Peyer's patch (tissue), 4 donors: ENCODE measurements at regions not wholly inside any gene's neighbourhood (a gene's known extent, or its start where the extent isn't known, plus 50 kb on each side); places are given as distances from the start of the nearest gene placed in this dataset.
A peak's percentile ranks its signal among the peaks of the same experiment; 100 is the strongest.

Source experiments
- DNase-seq, 3 donors: peaks; one replicate each; pipeline ENCODE4 v3.0.0-alpha.2; 2017 to 2019
- H3K27ac ChIP-seq, 4 donors: fragments of 200-600 bp; sonication (generic); one replicate each; pipeline ENCODE4 v1.5.1; 2016 to 2019
- H3K27me3 ChIP-seq, 2 donors: fragments of 200-600 bp; sonication (generic); one replicate each; pipeline ENCODE4 v1.5.1; 2019
- H3K36me3 ChIP-seq, 3 donors: fragments of 200-600 bp; sonication (generic); one replicate each; pipeline ENCODE4 v1.5.1; 2016 to 2019
- H3K4me1 ChIP-seq, 4 donors: fragments of 200-600 bp; sonication (generic); one replicate each; pipeline ENCODE4 v1.5.1; 2016 to 2019
- H3K4me3 ChIP-seq, 4 donors: fragments of 200-600 bp; sonication (generic); 1 replicate in 3 of 4; 2 replicates in 1 of 4; pipeline ENCODE4 v1.5.1; 2016 to 2019; ENCODE audit warnings: mild to moderate bottlenecking in 1 of 4
- H3K9me3 ChIP-seq, 4 donors: fragments of 200-600 bp; sonication (generic); one replicate each; pipeline ENCODE4 v1.5.1; 2016 to 2019; ENCODE audit warnings: mild to moderate bottlenecking in 1 of 4
- POLR2A ChIP-seq, 2 donors: fragments of 450-650 bp; IDR thresholded peaks; one replicate each; pipeline ENCODE4 v1.5.1; 2017; ENCODE audit warnings: antibody characterized with exemption in 2 of 2, mild to moderate bottlenecking in 2 of 2, moderate library complexity in 2 of 2
- TF ChIP-seq, protein P1 (sequence below), 6 experiments: fragments of 450-650 bp in 4 of 6; fragments of 200-600 bp in 2 of 6; sonication (generic) in 1 of 6; IDR thresholded peaks; one replicate each; pipeline ENCODE4 v1.5.1; 2017 to 2019; ENCODE audit warnings: antibody characterized with exemption in 6 of 6, mild to moderate bottlenecking in 3 of 6, moderate library complexity in 1 of 6

DNA sequence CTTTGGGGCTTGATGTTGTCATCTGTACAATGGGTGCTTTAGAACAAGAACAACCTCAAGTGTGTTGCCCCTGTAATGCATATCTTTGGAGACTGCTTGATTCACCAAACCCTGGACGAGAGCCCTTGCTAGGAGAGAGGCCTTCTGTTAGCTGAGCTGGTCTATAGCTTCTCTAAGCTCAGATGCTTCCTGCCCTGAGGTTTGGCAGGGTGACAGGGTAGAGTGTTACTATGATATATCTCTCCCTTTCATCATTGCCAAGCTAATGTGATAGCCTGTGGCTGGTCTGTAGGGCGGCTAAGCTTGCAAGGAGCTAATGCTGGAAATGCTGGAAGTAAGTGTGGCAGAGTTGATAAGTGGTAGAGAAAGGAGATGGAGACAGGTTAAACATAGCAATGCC lies 364.1 kb downstream of the RPS24 start:
- Histone ChIP-seq H3K9me3 (no peaks in the 10 kb centered on the region), H3K27me3 (no peaks in the 10 kb centered on the region), H3K36me3 (no peaks in the 10 kb centered on the region), H3K4me1 (no peaks in the 10 kb centered on the region), H3K4me3 (no peak overlapping the region), H3K27ac (no peak overlapping the region)
- TF ChIP-seq POLR2A (IDR thresholded peaks at IDR 0.05) = no peak
- TF ChIP-seq, protein P1, sequence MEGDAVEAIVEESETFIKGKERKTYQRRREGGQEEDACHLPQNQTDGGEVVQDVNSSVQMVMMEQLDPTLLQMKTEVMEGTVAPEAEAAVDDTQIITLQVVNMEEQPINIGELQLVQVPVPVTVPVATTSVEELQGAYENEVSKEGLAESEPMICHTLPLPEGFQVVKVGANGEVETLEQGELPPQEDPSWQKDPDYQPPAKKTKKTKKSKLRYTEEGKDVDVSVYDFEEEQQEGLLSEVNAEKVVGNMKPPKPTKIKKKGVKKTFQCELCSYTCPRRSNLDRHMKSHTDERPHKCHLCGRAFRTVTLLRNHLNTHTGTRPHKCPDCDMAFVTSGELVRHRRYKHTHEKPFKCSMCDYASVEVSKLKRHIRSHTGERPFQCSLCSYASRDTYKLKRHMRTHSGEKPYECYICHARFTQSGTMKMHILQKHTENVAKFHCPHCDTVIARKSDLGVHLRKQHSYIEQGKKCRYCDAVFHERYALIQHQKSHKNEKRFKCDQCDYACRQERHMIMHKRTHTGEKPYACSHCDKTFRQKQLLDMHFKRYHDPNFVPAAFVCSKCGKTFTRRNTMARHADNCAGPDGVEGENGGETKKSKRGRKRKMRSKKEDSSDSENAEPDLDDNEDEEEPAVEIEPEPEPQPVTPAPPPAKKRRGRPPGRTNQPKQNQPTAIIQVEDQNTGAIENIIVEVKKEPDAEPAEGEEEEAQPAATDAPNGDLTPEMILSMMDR (IDR thresholded peaks at IDR 0.05) = no peak
- no peak for DNase-seq

DNA sequence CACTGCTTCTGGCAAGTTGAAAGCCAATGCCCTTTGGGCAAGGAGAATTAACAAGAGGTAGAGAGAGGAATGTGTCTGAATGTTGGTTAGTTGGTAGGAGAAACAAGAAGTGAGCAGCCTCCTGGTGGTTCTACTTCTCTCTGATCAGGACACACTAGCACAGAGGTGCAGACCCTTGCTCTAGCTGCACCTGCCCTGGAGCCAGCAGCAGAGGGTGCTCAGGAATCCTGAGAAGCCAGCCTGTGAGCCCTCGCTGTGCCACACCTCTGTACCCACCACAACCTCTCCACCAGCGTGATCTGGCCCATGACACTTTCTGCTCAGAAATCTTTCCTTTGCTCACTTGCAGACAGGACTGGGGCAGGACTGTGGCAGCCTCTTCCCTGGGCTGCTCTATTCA lies 364.7 kb downstream of the RPS24 start:
- Histone ChIP-seq H3K27me3 (no peaks in the 10 kb centered on the region), H3K4me1 (no peaks in the 10 kb centered on the region), H3K9me3 (no peaks in the 10 kb centered on the region), H3K27ac (no peak overlapping the region), H3K36me3 (no peaks in the 10 kb centered on the region), H3K4me3 (no peak overlapping the region)
- TF ChIP-seq, protein P1 (IDR thresholded peaks at IDR 0.05) = no peak
- no peak for TF ChIP-seq POLR2A (IDR thresholded peaks at IDR 0.05)
- DNase-seq = no peak

DNA sequence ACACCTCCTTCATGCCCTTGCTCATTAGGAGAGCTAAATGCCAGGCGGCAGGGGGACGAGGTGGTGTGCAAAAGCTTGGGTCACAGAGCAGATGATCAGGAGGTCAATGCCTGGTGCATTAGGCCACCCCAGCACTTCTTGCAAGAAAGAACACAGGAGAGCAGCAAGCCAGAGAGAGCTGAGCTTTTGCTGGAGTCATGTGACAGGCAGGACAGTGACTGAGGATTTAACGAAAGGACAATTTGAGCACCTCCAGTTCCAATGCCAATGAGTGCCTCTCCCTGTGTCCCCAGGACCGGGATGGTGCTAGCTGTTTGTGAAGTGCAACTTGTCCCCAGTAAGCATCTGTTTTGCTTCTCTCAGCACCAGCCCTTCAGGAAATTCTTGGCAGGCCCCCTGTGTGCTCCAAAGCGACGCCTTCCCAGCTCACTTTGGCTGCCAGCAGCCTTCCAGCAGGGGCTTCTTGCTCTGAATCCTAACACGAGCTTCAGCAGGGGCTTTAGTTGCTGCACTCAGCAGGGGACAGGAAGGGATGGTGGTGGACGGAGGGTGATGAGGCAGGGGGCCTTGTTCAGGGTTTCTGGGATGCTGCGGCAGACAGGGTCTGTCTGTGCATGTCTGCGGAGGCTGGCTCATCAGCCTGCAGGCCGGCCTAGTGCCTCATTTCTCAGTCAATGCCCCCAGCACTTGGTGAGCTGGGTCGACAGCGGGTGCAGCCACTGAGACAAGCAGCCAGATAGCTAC lies 368.1 kb downstream of the RPS24 start:
- H3K36me3 ChIP-seq = no peaks in the 10 kb centered on the region
- H3K4me1 ChIP-seq = peaks cover 0 to 4% (median 0%) of the 10 kb centered on the region in 4 donors
- no peak for TF ChIP-seq POLR2A (IDR thresholded peaks at IDR 0.05)
- TF ChIP-seq, protein P1 (IDR thresholded peaks at IDR 0.05) = no peak
- no peak overlapping the region for H3K27ac ChIP-seq
- DNase-seq = peak in 1 of 3 donors; percentile 31
- no peaks in the 10 kb centered on the region for H3K27me3 ChIP-seq
- no peak overlapping the region for H3K4me3 ChIP-seq
- H3K9me3 ChIP-seq = no peaks in the 10 kb centered on the region

DNA sequence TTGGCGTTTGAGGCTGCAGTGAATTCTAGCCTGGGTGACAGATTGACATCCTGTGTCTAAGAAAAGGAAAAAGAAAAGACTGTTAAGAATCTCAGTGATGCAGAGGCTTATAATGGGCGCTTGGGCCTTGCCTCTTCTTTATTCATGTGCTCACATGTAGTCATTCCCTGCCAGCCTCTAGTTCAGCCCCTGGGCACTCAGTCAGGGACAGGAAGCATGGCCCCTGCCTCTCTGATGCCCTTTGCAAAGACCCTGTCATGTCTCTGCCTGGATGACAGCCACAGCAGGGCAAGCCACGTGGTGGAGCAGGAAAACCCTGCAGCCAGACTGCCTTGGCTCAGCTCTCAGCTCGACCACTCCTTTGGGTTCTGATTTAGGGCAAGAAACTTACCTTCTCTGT lies 368.9 kb downstream of the RPS24 start:
- no peaks in the 10 kb centered on the region for H3K27me3 ChIP-seq
- peak in 1 of 3 donors; percentile 23 for DNase-seq
- H3K27ac ChIP-seq = no peak overlapping the region
- no peaks in the 10 kb centered on the region for H3K9me3 ChIP-seq
- peaks cover 0 to 12% (median 0%) of the 10 kb centered on the region in 4 donors for H3K4me1 ChIP-seq
- no peak overlapping the region for H3K4me3 ChIP-seq
- H3K36me3 ChIP-seq = no peaks in the 10 kb centered on the region
- TF ChIP-seq, protein P1 (IDR thresholded peaks at IDR 0.05) = no peak
- no peak for TF ChIP-seq POLR2A (IDR thresholded peaks at IDR 0.05)

DNA sequence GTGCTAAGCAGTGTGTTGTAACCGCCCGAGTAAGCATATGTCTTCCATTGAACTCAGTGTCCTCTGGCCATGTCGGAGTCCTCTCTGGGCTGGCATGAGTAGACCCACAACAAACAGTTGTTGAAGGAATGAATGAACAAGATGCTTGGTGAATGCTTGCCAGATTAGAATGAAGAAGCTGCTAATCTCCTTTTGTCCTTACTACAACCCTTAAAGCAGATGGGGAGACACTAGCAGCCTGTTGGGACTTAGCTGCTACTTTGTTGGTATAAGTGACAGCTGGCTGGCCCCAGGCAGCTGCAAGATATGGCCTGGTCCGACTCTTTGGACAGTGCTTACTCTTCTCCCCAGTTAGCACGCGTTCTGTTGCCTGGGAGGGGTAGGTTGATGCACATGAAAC lies 370.1 kb downstream of the RPS24 start:
- no peak for TF ChIP-seq POLR2A (IDR thresholded peaks at IDR 0.05)
- TF ChIP-seq, protein P1 (IDR thresholded peaks at IDR 0.05) = no peak
- H3K27ac ChIP-seq = no peak overlapping the region
- no peaks in the 10 kb centered on the region for H3K9me3 ChIP-seq
- no peaks in the 10 kb centered on the region for H3K36me3 ChIP-seq
- DNase-seq = peak in 1 of 3 donors; percentile 26
- H3K4me1 ChIP-seq = peaks cover 0 to 12% (median 0%) of the 10 kb centered on the region in 4 donors
- no peak overlapping the region for H3K4me3 ChIP-seq
- H3K27me3 ChIP-seq = no peaks in the 10 kb centered on the region
